Fibroblast of lung (primary cell): ENCODE measurements at regions not wholly inside any gene's neighbourhood (a gene's known extent, or its start where the extent isn't known, plus 50 kb on each side); places are given as distances from the start of the nearest gene placed in this dataset.

ENCODE experiments used
- DNase-seq, 2 donors: peaks; one replicate each; pipeline versions ENCODE4 v3.0.0 to v3.0.0-alpha.2; 2010; ENCODE audit warnings: low read depth in 2 of 2
- H2AFZ ChIP-seq: 2 replicates; pipeline ENCODE4 v1.5.1; 2012; ENCODE audit warnings: low read length, control low read depth, inconsistent platforms
- H3K27ac ChIP-seq: 2 replicates; pipeline ENCODE4 v1.5.1; 2011; ENCODE audit warnings: low read length, control low read depth; ENCODE audit not compliant: insufficient read depth
- H3K27me3 ChIP-seq: 2 replicates; pipeline ENCODE4 v1.5.1; 2011; ENCODE audit warnings: mild to moderate bottlenecking, low read length; ENCODE audit not compliant: control insufficient read depth, insufficient read depth
- H3K36me3 ChIP-seq: 2 replicates; pipeline ENCODE4 v1.5.1; 2011; ENCODE audit warnings: low read length; ENCODE audit not compliant: control insufficient read depth, insufficient read depth
- H3K4me1 ChIP-seq: 2 replicates; pipeline ENCODE4 v1.5.1; 2011; ENCODE audit warnings: low read length; ENCODE audit not compliant: control insufficient read depth, insufficient read depth; ENCODE audit errors: extremely low read depth
- H3K4me2 ChIP-seq: 2 replicates; pipeline ENCODE4 v1.5.1; 2011; ENCODE audit warnings: low read length, control low read depth; ENCODE audit not compliant: insufficient read depth; ENCODE audit errors: extremely low read depth
- H3K4me3 ChIP-seq, 4 experiments: fragments of 200-600 bp in 1 of 4; sonication (generic) in 1 of 4; replicated peaks in 1 of 4; 2 replicates each; pipeline ENCODE4 v1.5.1; 2011 to 2016; ENCODE audit warnings: low read length in 4 of 4, low read depth in 3 of 4, mild to moderate bottlenecking in 3 of 4, control low read depth in 2 of 4, inconsistent platforms in 1 of 4, mixed read lengths in 1 of 4; ENCODE audit not compliant: insufficient read depth in 1 of 4; ENCODE audit errors: control extremely low read depth in 1 of 4
- H3K79me2 ChIP-seq: 2 replicates; pipeline ENCODE4 v1.5.1; 2012; ENCODE audit warnings: mild to moderate bottlenecking, low read length, inconsistent platforms; ENCODE audit not compliant: control insufficient read depth, insufficient read depth
- H3K9ac ChIP-seq: 2 replicates; pipeline ENCODE4 v1.5.1; 2011; ENCODE audit warnings: mild to moderate bottlenecking, low read length, control low read depth; ENCODE audit not compliant: insufficient read depth
- H3K9me3 ChIP-seq: 2 replicates; pipeline ENCODE4 v1.5.1; 2012; ENCODE audit warnings: low read depth, low read length; ENCODE audit not compliant: control insufficient read depth, insufficient read depth
- H4K20me1 ChIP-seq: 2 replicates; pipeline ENCODE4 v1.5.1; 2011; ENCODE audit warnings: low read length; ENCODE audit not compliant: control insufficient read depth, insufficient read depth; ENCODE audit errors: extremely low read depth
- CTCF ChIP-seq, 2 donors: IDR thresholded peaks in 1 of 2; conservative IDR thresholded peaks in 1 of 2; 1 replicate in 1 of 2; 2 replicates in 1 of 2; pipeline ENCODE4 v1.5.1; 2011 to 2012; ENCODE audit warnings: low read length in 2 of 2, control low read depth in 1 of 2, inconsistent platforms in 1 of 2, low read depth in 1 of 2, mild to moderate bottlenecking in 1 of 2
- EZH2 ChIP-seq: IDR thresholded peaks from 2 replicates; pipeline ENCODE4 v1.5.1; 2012; ENCODE audit warnings: low read length, control low read depth, mild to moderate bottlenecking; ENCODE audit errors: missing control alignments

GRCh38 chr4:138832563-138832962, 183.0 kb upstream of the NOCT start:
- no peak overlapping the region for H2AFZ ChIP-seq
- H3K4me3 ChIP-seq, result no peak overlapping the region
- H3K4me2 ChIP-seq, result no peak overlapping the region
- no peak for DNase-seq
- no peaks in the 10 kb centered on the region for H3K9me3 ChIP-seq
- no peaks in the 10 kb centered on the region for H3K36me3 ChIP-seq
- no peak overlapping the region for H3K27ac ChIP-seq
- no peaks in the 10 kb centered on the region for H3K27me3 ChIP-seq
- no peaks in the 10 kb centered on the region for H3K79me2 ChIP-seq
- H3K4me1 ChIP-seq, result no peaks in the 10 kb centered on the region
- no peak for TF ChIP-seq EZH2
- no peak for TF ChIP-seq CTCF (conservative IDR thresholded peaks at IDR 0.05 in 1 of 2, IDR thresholded peaks at IDR 0.05 in 1 of 2; ENCODE audit: low read depth in 1 of 2, low read length in 2 of 2)
- no peaks in the 10 kb centered on the region for H4K20me1 ChIP-seq
- H3K9ac ChIP-seq, result no peak overlapping the region

- Histone ChIP-seq H3K4me1 (no peaks in the 10 kb centered on the region), H3K4me2 (no peak overlapping the region), H3K36me3 (no peaks in the 10 kb centered on the region), H3K9me3 (no peaks in the 10 kb centered on the region), H3K27ac (no peak overlapping the region), H3K27me3 (no peaks in the 10 kb centered on the region), H3K4me3 (no peak overlapping the region), H3K79me2 (no peaks in the 10 kb centered on the region), H2AFZ (no peak overlapping the region), H3K9ac (no peak overlapping the region), H4K20me1 (no peaks in the 10 kb centered on the region)
- no peak for DNase-seq
- TF ChIP-seq CTCF (conservative IDR thresholded peaks at IDR 0.05 in 1 of 2, IDR thresholded peaks at IDR 0.05 in 1 of 2; ENCODE audit: low read depth in 1 of 2, low read length in 2 of 2) (no peak), EZH2 (no peak)
Observed at GRCh38 chr4:138831948-138832347, 183.6 kb upstream of the NOCT start.

- H3K36me3 ChIP-seq, result no peaks in the 10 kb centered on the region
- H3K9ac ChIP-seq, result no peak overlapping the region
- no peaks in the 10 kb centered on the region for H3K4me1 ChIP-seq
- no peak for TF ChIP-seq EZH2
- no peak for TF ChIP-seq CTCF (conservative IDR thresholded peaks at IDR 0.05 in 1 of 2, IDR thresholded peaks at IDR 0.05 in 1 of 2; ENCODE audit: low read depth in 1 of 2, low read length in 2 of 2)
- no peaks in the 10 kb centered on the region for H4K20me1 ChIP-seq
- no peak overlapping the region for H2AFZ ChIP-seq
- H3K27ac ChIP-seq, result no peak overlapping the region
- H3K4me2 ChIP-seq, result no peak overlapping the region
- no peak overlapping the region for H3K4me3 ChIP-seq
- H3K9me3 ChIP-seq, result no peaks in the 10 kb centered on the region
- no peak for DNase-seq
- no peaks in the 10 kb centered on the region for H3K27me3 ChIP-seq
- no peaks in the 10 kb centered on the region for H3K79me2 ChIP-seq
Observed at GRCh38 chr4:138828926-138829325, 186.7 kb upstream of the NOCT start.
